ENCODE measurements at regions not wholly inside any gene's neighbourhood (a gene's known extent, or its start where the extent isn't known, plus 50 kb on each side); places are given as distances from the start of the nearest gene placed in this dataset.
"Not testable (repeated sequence)": the region's sequence is repeated elsewhere in the genome, so short reads cannot be mapped to it uniquely, and the experiment has no call there.

GRCh38 chr2:3036432-3037125 is 341.0 kb downstream of the EIPR1 start:
- DNase-seq (ENCODE audit: low spot score) = no peak

DNA sequence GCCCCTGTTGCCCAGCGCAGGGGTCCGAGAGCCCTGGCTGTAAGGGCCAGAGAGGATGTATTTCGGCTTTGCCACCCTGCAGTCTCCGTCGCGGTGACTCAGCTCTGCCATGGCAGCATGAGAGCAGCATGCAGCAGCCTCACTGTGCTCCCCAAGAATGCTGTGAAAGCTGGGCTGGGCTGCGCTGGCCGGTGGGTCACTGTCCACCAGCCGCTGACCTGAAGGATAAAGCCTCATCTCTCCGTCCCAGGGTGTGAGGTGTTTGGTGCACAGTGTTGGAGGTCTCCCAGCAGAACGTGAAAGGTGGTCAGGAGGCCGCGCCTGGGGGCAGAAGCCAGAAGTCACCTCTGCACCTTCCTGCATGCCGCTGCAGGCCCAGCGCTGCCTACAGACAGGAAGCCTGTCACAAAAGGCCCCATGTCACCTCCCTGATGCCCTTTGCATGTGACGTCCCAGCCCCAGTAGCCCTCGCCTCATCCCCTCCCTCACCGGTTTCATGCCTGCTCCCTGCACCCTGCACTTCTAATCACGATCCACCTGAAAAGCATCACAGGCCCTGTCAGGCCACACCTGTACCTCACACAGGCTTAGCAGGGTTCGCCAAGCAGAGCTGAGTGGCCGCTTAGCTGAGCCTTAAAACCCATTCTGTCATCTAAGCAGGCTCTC is 342.1 kb downstream of the EIPR1 start:
- no peak for DNase-seq (ENCODE audit: low spot score)

DNA sequence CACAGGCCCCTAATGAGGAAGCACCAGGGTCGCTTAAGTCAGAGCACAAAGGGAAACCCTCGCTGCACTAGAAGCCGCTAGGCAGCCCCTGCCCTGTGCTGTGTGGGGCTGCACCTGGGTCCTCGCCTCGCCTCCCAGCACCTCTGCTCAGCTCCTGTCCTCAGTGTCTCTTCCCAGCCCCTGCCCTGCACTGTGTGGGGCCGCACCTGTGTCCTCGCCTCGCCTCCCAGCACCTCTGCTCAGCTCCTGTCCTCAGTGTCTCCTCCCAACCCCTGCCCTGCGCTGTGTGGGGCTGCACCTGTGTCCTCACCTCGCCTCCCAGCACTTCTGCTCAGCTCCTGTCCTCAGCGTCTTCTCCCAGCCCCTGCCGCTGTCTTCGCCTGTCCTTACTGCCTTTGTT is 342.8 kb downstream of the EIPR1 start:
- no peak for DNase-seq (ENCODE audit: low spot score)

DNA sequence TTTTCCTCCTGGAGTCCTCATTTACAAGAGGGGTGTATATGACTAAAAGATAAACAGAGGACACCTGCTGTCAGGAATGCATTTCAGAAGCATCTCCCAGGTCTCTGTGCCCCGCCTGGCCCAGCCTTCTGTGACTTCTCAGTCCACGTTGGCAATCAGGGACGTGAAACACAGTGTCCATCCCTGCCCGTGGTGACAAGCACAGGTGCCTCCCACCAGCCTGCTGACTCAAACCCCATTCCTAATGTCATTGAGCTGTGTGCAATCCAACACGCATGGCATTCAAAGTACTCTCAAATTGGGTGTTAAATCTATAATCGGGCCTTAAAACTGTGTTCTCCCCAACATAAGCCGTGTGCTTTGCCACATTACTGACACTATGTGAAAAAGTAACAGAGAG is 343.2 kb downstream of the EIPR1 start:
- DNase-seq (ENCODE audit: low spot score) = no peak

DNA sequence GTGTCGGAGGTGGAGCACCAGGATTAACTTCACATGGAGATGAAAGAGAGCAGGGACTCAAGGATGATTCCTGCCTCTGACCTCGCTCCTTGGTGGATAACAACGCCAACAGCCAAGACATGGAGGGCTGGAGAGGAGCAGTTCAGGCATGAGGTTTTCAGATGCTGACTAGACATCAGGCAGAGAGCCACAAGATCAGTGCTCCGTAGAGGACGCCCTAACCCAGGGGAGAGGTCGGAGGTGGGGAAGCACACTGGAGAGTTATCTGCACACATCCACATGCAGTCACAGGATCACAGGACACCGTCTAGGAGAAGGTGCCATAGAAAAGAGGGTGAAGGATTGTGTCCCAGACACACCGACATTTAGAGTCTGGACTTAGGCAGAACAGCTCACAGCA is 344.3 kb downstream of the EIPR1 start:
- no peak for DNase-seq (ENCODE audit: low spot score)

- DNase-seq (ENCODE audit: low spot score) = not testable (repeated sequence)
These were observed 346.8 kb downstream of the EIPR1 start for GRCh38 chr2:3030791-3031190.

- DNase-seq (ENCODE audit: low spot score) = no peak
These were observed 351.6 kb downstream of the EIPR1 start for GRCh38 chr2:3025984-3026383.

- no peak for DNase-seq (ENCODE audit: low spot score)
These were observed 352.4 kb downstream of the EIPR1 start for GRCh38 chr2:3025261-3025660.

DNA sequence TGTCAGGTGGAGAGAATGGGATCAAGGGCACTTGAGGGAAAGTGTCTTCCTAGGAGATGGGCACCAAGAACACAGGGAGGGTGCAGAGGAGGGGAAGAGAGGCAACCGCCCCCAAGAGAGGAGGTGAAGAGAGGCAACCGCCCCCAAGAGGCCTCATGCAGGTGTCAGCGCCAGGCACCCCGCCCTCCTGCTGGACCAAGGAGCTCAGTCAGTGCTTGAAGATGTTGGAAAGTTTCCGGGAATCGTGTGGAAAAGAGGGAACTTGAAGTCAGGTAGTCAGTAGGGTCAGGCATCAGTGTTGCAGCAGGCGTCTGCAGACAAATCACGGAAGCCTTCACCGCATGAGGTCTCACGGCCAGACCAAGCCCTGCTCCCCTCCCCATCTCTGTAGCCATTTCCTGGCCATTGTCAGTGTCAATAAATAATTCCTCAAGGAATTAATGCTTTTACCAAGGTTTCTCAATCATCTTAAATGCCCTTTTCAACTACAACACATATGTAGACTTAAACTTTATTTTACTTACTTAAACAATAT is 353.1 kb downstream of the EIPR1 start:
- no peak for DNase-seq (ENCODE audit: low spot score)

DNA sequence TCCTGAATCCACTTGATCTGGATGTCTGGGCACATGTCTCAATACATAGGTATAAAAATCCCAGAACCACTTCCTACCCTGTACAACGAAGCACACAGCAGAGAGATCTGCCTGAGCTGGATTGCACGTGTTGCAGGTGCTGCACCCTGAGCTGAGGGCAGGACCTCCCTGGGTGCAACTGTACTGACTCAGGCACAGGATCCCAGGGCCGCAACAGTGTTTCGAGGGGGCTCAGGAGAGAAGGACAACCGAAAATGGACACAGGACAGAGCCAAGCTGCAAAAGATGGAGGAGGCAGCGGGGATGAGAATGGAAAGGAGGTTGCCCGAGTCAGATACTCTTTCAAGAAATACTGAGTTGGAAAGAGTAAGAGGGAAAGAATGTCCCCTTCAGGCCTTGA is 354.1 kb downstream of the EIPR1 start:
- DNase-seq (ENCODE audit: low spot score) = no peak

GRCh38 chr2:3022841-3023372 is 354.7 kb downstream of the EIPR1 start:
- DNase-seq (ENCODE audit: low spot score) = no peak

GRCh38 chr2:3021720-3022119 is 355.9 kb downstream of the EIPR1 start:
- DNase-seq (ENCODE audit: low spot score) = no peak

DNA sequence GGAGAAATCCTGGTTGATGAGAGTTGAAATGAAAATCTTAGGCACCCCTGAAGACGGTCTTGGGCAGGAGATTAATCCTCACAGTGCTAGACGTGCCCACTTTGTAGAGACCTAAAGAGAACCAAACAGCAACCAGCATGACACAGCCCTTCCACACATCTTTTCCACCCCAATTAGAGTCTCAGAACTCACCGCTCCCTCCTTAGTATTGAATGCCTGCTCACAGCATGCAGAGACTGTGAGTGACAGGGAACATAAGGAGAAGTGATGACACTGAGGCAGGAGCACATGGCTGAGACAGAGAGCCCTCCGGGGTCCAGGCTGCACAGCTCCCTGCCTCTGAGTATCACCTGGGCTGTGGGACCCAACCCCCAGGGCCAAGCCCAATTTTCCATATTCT is 367.6 kb downstream of the EIPR1 start:
- no peak for DNase-seq (ENCODE audit: low spot score)

- DNase-seq (ENCODE audit: low spot score) = no peak
These were observed 368.1 kb downstream of the EIPR1 start for GRCh38 chr2:3009483-3009882.

DNA sequence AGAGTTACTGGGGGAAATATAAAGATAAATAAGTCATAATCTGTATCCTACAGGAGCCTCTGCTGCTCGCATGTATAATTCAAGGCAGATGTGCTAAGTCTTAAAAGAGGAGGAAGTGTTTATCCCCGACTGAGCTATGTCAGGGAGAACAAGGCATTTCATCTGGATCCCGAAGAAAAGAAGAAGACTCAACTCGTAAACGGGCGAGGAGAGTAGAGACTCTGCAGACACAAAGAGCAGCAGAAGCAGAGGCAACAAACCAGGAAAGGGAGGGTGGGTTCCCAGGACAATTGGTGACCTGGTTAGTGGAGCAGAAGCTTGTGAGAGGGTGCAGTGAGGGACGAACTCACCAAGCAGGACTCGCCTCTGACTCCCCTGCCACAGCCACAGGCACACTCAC is 368.6 kb downstream of the EIPR1 start:
- DNase-seq (ENCODE audit: low spot score) = no peak

GRCh38 chr2:3008561-3008960 is 369.1 kb downstream of the EIPR1 start:
- DNase-seq (ENCODE audit: low spot score) = no peak

DNA sequence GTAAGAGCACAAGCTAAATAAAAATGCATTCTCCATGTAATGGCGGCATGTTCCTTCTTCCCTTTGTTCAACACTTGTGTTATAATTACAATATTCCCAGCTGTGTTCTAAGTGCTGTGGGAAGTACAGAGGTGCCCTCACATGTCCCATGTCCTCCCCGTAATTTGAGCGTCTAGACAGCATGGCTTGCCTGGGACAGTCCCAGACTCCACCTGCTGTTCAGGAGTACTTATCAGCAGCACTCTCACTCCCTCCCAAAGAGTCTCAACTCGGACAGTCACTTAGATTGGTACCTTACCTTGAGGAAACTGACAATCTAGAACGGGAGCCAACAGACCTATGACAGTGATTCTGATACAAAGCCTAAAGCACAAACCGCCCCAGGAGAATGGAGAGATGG is 370.5 kb downstream of the EIPR1 start:
- no peak for DNase-seq (ENCODE audit: low spot score)

DNA sequence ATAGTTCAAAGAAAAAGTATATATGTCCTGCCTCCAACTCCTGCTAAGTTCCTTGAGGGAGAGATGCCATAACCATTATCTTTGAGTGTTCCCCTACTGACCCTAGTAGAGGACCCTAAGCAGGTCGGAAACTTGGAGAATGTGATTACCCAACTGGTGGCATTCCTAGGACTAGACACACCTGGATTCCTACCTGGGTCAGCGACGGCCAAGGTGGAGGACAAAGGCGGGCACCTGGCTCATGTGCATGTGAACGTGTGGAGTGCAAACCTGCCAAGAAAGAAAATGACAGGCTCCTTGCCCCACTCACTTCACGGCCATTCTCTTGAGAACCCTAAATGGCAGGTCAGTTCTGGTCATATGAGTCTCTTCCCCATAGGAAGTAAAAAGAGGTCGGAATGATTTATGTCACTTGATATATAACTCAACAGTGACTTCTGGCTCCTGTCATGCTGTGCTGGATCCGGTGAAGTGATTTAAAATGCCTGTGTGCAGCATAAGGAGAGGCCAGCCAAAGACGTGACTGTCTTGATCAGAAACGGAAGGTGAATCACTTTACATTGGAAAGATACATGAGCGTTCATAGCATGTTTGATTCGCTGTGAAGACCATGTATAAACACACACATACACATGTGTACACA is 371.6 kb downstream of the EIPR1 start:
- DNase-seq (ENCODE audit: low spot score) = no peak

GRCh38 chr2:3001615-3002560 is 375.7 kb downstream of the EIPR1 start:
- DNase-seq (ENCODE audit: low spot score) = no peak

GRCh38 chr2:3000968-3001367 is 376.6 kb downstream of the EIPR1 start:
- no peak for DNase-seq (ENCODE audit: low spot score)

DNA sequence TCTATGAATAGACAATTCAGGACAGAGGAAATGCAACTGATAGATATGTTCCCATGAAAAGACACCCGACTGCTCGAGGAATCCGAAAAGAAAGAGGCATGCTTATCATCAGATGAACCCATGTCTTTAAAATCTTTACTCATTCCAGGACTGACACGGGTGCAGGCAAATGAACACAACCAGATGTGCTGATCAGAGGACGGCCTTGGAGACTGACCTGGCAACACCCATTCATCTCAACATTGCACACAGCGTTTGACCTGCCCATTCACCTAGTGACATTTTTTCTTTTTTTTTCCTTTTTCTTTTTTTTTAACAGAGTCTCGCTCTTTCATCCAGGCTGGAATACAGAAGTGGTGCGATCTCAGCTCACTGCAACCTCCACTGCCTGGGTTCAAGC is 377.5 kb downstream of the EIPR1 start:
- DNase-seq (ENCODE audit: low spot score) = no peak

DNA sequence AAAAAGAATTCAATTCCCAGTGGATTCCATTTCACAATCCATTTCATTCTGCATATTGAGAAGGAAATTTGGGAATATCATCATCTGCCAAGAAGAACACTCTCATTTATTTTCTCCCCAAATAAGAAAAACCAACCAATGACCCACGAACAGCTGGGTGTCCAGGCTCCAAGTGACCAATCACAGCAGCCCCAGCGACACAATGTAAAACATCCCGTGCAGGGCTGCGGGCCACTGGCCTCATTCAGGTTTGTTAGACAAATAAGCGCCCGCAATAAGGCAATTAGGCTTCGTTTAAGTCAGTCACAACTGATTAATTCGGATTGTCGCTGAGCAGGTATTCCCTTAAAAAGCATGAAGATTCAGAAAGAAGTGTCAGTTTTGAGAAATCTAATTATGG is 378.6 kb downstream of the EIPR1 start:
- no peak for DNase-seq (ENCODE audit: low spot score)

Measured in RKO (cell line).